ENCODE measurements at regions not wholly inside any gene's neighbourhood (a gene's known extent, or its start where the extent isn't known, plus 50 kb on each side); places are given as distances from the start of the nearest gene placed in this dataset.

GRCh38 chr11:103700622-103701021 lies 335.8 kb upstream of the DDI1 start:
- TF ChIP-seq CTCF (IDR thresholded peaks at IDR 0.05) (no peak), POLR2A (IDR thresholded peaks at IDR 0.05) (no peak), POLR2AphosphoS5 (IDR thresholded peaks at IDR 0.05) (no peak)
